ENCODE measurements at regions not wholly inside any gene's neighbourhood (a gene's known extent, or its start where the extent isn't known, plus 50 kb on each side); places are given as distances from the start of the nearest gene placed in this dataset.
"Not testable (repeated sequence)": the region's sequence is repeated elsewhere in the genome, so short reads cannot be mapped to it uniquely, and the experiment has no call there.

GRCh38 chr14:87615822-87616679 lies 376.9 kb downstream of the GALC start:
- Mint-ChIP-seq H3K4me1 (ENCODE audit: unreplicated experiment) (peaks cover 2% of the 10 kb centered on the region), H3K4me3 (ENCODE audit: unreplicated experiment) (no peak overlapping the region), H3K36me3 (ENCODE audit: low read depth, unreplicated experiment) (peaks cover 5% of the 10 kb centered on the region), H3K27me3 (ENCODE audit: unreplicated experiment) (peaks cover 4% of the 10 kb centered on the region), H3K27ac (ENCODE audit: unreplicated experiment) (peak overlapping the region; percentile 48), H3K9me3 (ENCODE audit: unreplicated experiment) (peaks cover 7% of the 10 kb centered on the region)
- DNase-seq (ENCODE audit: low spot score), result peak; percentile 79
- TF ChIP-seq CTCF (IDR thresholded peaks at IDR 0.05; ENCODE audit: unreplicated experiment), result peak; percentile 79

GRCh38 chr14:87615047-87615446 lies 377.9 kb downstream of the GALC start:
- H3K36me3 Mint-ChIP-seq (ENCODE audit: low read depth, unreplicated experiment), result no peaks in the 10 kb centered on the region
- no peak overlapping the region for H3K27ac Mint-ChIP-seq (ENCODE audit: unreplicated experiment)
- no peak for DNase-seq (ENCODE audit: low spot score)
- no peak for TF ChIP-seq CTCF (IDR thresholded peaks at IDR 0.05; ENCODE audit: unreplicated experiment)
- H3K9me3 Mint-ChIP-seq (ENCODE audit: unreplicated experiment), result no peaks in the 10 kb centered on the region
- no peaks in the 10 kb centered on the region for H3K27me3 Mint-ChIP-seq (ENCODE audit: unreplicated experiment)
- H3K4me1 Mint-ChIP-seq (ENCODE audit: unreplicated experiment), result peaks cover 2% of the 10 kb centered on the region
- H3K4me3 Mint-ChIP-seq (ENCODE audit: unreplicated experiment), result no peak overlapping the region

GRCh38 chr14:87613881-87614280 lies 379.1 kb downstream of the GALC start:
- Mint-ChIP-seq H3K9me3 (ENCODE audit: unreplicated experiment) (no peaks in the 10 kb centered on the region), H3K27me3 (ENCODE audit: unreplicated experiment) (no peaks in the 10 kb centered on the region), H3K36me3 (ENCODE audit: low read depth, unreplicated experiment) (no peaks in the 10 kb centered on the region), H3K4me3 (ENCODE audit: unreplicated experiment) (no peak overlapping the region), H3K27ac (ENCODE audit: unreplicated experiment) (no peak overlapping the region), H3K4me1 (ENCODE audit: unreplicated experiment) (peaks cover 2% of the 10 kb centered on the region)
- DNase-seq (ENCODE audit: low spot score), result no peak
- TF ChIP-seq CTCF (IDR thresholded peaks at IDR 0.05; ENCODE audit: unreplicated experiment), result no peak

GRCh38 chr14:87607056-87607455 lies 385.9 kb downstream of the GALC start:
- not testable (repeated sequence) for DNase-seq (ENCODE audit: low spot score); H3K36me3 Mint-ChIP-seq (ENCODE audit: low read depth, unreplicated experiment); H3K4me1 Mint-ChIP-seq (ENCODE audit: unreplicated experiment); H3K4me3 Mint-ChIP-seq (ENCODE audit: unreplicated experiment); H3K27ac Mint-ChIP-seq (ENCODE audit: unreplicated experiment); H3K27me3 Mint-ChIP-seq (ENCODE audit: unreplicated experiment)
- peaks cover 16% of the 10 kb centered on the region for H3K9me3 Mint-ChIP-seq (ENCODE audit: unreplicated experiment)

- H3K4me3 Mint-ChIP-seq (ENCODE audit: unreplicated experiment), result no peak overlapping the region
- H3K36me3 Mint-ChIP-seq (ENCODE audit: low read depth, unreplicated experiment), result no peaks in the 10 kb centered on the region
- H3K4me1 Mint-ChIP-seq (ENCODE audit: unreplicated experiment), result peaks cover under 1% of the 10 kb centered on the region
- no peak overlapping the region for H3K27ac Mint-ChIP-seq (ENCODE audit: unreplicated experiment)
- DNase-seq (ENCODE audit: low spot score), result no peak
- H3K27me3 Mint-ChIP-seq (ENCODE audit: unreplicated experiment), result no peaks in the 10 kb centered on the region
- peaks cover 4% of the 10 kb centered on the region for H3K9me3 Mint-ChIP-seq (ENCODE audit: unreplicated experiment)
- no peak for TF ChIP-seq CTCF (IDR thresholded peaks at IDR 0.05; ENCODE audit: unreplicated experiment)
Observed at GRCh38 chr14:87601036-87601435, 391.9 kb downstream of the GALC start.
